ENCODE measurements at regions not wholly inside any gene's neighbourhood (a gene's known extent, or its start where the extent isn't known, plus 50 kb on each side); places are given as distances from the start of the nearest gene placed in this dataset.

DNA sequence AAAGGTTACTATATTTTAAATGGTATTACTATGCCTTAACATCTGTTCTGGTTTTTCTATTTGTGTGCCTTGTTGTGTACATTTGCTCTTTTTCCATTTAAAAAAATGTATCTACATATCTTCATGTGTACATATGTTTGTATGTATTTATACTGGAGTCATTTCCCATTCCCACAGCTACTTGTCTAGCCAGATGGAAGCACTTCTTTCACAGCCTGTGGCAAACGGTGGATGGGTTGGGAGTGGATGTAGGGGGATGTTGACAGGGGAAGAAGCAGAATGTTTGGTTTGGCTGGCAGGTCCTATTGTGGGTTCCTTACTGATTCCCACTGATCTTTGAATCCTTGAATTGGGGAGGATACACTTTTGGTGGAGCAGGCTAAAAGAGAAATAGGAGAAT, 93.6 kb upstream of the CNTNAP4 start:
- TF ChIP-seq, protein P1, sequence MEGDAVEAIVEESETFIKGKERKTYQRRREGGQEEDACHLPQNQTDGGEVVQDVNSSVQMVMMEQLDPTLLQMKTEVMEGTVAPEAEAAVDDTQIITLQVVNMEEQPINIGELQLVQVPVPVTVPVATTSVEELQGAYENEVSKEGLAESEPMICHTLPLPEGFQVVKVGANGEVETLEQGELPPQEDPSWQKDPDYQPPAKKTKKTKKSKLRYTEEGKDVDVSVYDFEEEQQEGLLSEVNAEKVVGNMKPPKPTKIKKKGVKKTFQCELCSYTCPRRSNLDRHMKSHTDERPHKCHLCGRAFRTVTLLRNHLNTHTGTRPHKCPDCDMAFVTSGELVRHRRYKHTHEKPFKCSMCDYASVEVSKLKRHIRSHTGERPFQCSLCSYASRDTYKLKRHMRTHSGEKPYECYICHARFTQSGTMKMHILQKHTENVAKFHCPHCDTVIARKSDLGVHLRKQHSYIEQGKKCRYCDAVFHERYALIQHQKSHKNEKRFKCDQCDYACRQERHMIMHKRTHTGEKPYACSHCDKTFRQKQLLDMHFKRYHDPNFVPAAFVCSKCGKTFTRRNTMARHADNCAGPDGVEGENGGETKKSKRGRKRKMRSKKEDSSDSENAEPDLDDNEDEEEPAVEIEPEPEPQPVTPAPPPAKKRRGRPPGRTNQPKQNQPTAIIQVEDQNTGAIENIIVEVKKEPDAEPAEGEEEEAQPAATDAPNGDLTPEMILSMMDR (IDR thresholded peaks at IDR 0.05), result no peak
- TF ChIP-seq POLR2A (IDR thresholded peaks at IDR 0.05), result no peak
